ENCODE measurements at regions not wholly inside any gene's neighbourhood (a gene's known extent, or its start where the extent isn't known, plus 50 kb on each side); places are given as distances from the start of the nearest gene placed in this dataset.

GRCh38 chr5:164420161-164420560, 914.7 kb downstream of the MAT2B start:
- DNase-seq (ENCODE audit: extremely low spot score) = no peak
- WGBS = 94% methylated on average over 2 of the region's 2 CpGs
- H3K4me3 ChIP-seq (ENCODE audit: low read depth, low read length) = no peak overlapping the region
- H3K4me1 ChIP-seq (ENCODE audit: insufficient read depth) = no peaks in the 10 kb centered on the region
- no peak overlapping the region for H3K27ac ChIP-seq (ENCODE audit: low read depth)
- no peaks in the 10 kb centered on the region for H3K36me3 ChIP-seq (ENCODE audit: insufficient read depth)

GRCh38 chr5:164422400-164422799, 917.0 kb downstream of the MAT2B start:
- DNase-seq (ENCODE audit: extremely low spot score) = no peak

GRCh38 chr5:164431634-164432304, 926.4 kb downstream of the MAT2B start:
- 58% methylated on average over 4 of the region's 4 CpGs for WGBS
- Histone ChIP-seq H3K4me3 (ENCODE audit: low read depth, low read length) (no peak overlapping the region), H3K36me3 (ENCODE audit: insufficient read depth) (no peaks in the 10 kb centered on the region), H3K27ac (ENCODE audit: low read depth) (no peak overlapping the region), H3K4me1 (ENCODE audit: insufficient read depth) (no peaks in the 10 kb centered on the region)
- DNase-seq (ENCODE audit: extremely low spot score) = no peak

More at GRCh38 chr5:164422400-164422799, 917.0 kb downstream of the MAT2B start:
- H3K36me3 ChIP-seq (ENCODE audit: insufficient read depth) = no peaks in the 10 kb centered on the region
- H3K4me1 ChIP-seq (ENCODE audit: insufficient read depth) = no peaks in the 10 kb centered on the region
- no peak overlapping the region for H3K27ac ChIP-seq (ENCODE audit: low read depth)
- 64% methylated on average over 5 of the region's 5 CpGs for WGBS
- H3K4me3 ChIP-seq (ENCODE audit: low read depth, low read length) = no peak overlapping the region

- Histone ChIP-seq H3K4me1 (ENCODE audit: insufficient read depth) (no peaks in the 10 kb centered on the region), H3K4me3 (ENCODE audit: low read depth, low read length) (no peak overlapping the region), H3K27ac (ENCODE audit: low read depth) (no peak overlapping the region), H3K36me3 (ENCODE audit: insufficient read depth) (no peaks in the 10 kb centered on the region)
- WGBS = 81% methylated on average over 4 of the region's 4 CpGs
- no peak for DNase-seq (ENCODE audit: extremely low spot score)
These were observed 927.9 kb downstream of the MAT2B start for GRCh38 chr5:164433106-164433870.

- Histone ChIP-seq H3K4me3 (ENCODE audit: low read depth, low read length) (no peak overlapping the region), H3K27ac (ENCODE audit: low read depth) (no peak overlapping the region), H3K4me1 (ENCODE audit: insufficient read depth) (no peaks in the 10 kb centered on the region), H3K36me3 (ENCODE audit: insufficient read depth) (no peaks in the 10 kb centered on the region)
- 49% methylated on average over 3 of the region's 3 CpGs for WGBS
- DNase-seq (ENCODE audit: extremely low spot score) = no peak
These were observed 930.2 kb downstream of the MAT2B start for GRCh38 chr5:164435576-164435975.

- H3K36me3 ChIP-seq (ENCODE audit: insufficient read depth) = no peaks in the 10 kb centered on the region
- H3K4me3 ChIP-seq (ENCODE audit: low read depth, low read length) = no peak overlapping the region
- no peak overlapping the region for H3K27ac ChIP-seq (ENCODE audit: low read depth)
- no peak for DNase-seq (ENCODE audit: extremely low spot score)
- 51% methylated on average over 1 of the region's 1 CpG for WGBS
- no peaks in the 10 kb centered on the region for H3K4me1 ChIP-seq (ENCODE audit: insufficient read depth)
These were observed 934.4 kb downstream of the MAT2B start for GRCh38 chr5:164439799-164440198.

- no peak overlapping the region for H3K4me3 ChIP-seq (ENCODE audit: low read depth, low read length)
- H3K4me1 ChIP-seq (ENCODE audit: insufficient read depth) = no peaks in the 10 kb centered on the region
- no peak for DNase-seq (ENCODE audit: extremely low spot score)
- no peaks in the 10 kb centered on the region for H3K36me3 ChIP-seq (ENCODE audit: insufficient read depth)
- H3K27ac ChIP-seq (ENCODE audit: low read depth) = no peak overlapping the region
- WGBS = 93% methylated on average over 1 of the region's 1 CpG
These were observed 944.0 kb downstream of the MAT2B start for GRCh38 chr5:164449460-164449859.

GRCh38 chr5:164466033-164466432, 960.6 kb downstream of the MAT2B start:
- Histone ChIP-seq H3K4me3 (ENCODE audit: low read depth, low read length) (no peak overlapping the region), H3K27ac (ENCODE audit: low read depth) (no peak overlapping the region), H3K4me1 (ENCODE audit: insufficient read depth) (no peaks in the 10 kb centered on the region), H3K36me3 (ENCODE audit: insufficient read depth) (no peaks in the 10 kb centered on the region)
- DNase-seq (ENCODE audit: extremely low spot score) = no peak

GRCh38 chr5:164470312-164470711, 964.9 kb downstream of the MAT2B start:
- Histone ChIP-seq H3K27ac (ENCODE audit: low read depth) (no peak overlapping the region), H3K4me1 (ENCODE audit: insufficient read depth) (no peaks in the 10 kb centered on the region), H3K36me3 (ENCODE audit: insufficient read depth) (no peaks in the 10 kb centered on the region), H3K4me3 (ENCODE audit: low read depth, low read length) (no peak overlapping the region)
- no peak for DNase-seq (ENCODE audit: extremely low spot score)
- 85% methylated on average over 1 of the region's 1 CpG for whole genome bisulfite sequencing

- WGBS = 76% methylated on average over 1 of the region's 1 CpG
These were observed 966.7 kb downstream of the MAT2B start for GRCh38 chr5:164472165-164472564.

GRCh38 chr5:164475339-164475977, 970.0 kb downstream of the MAT2B start:
- H3K4me3 ChIP-seq (ENCODE audit: low read depth, low read length) = no peak overlapping the region
- 74% methylated on average over 3 of the region's 3 CpGs for WGBS
- H3K27ac ChIP-seq (ENCODE audit: low read depth) = no peak overlapping the region
- no peaks in the 10 kb centered on the region for H3K36me3 ChIP-seq (ENCODE audit: insufficient read depth)
- no peaks in the 10 kb centered on the region for H3K4me1 ChIP-seq (ENCODE audit: insufficient read depth)
- DNase-seq (ENCODE audit: extremely low spot score) = no peak

More at GRCh38 chr5:164472165-164472564, 966.7 kb downstream of the MAT2B start:
- H3K27ac ChIP-seq (ENCODE audit: low read depth) = no peak overlapping the region
- no peaks in the 10 kb centered on the region for H3K36me3 ChIP-seq (ENCODE audit: insufficient read depth)
- no peaks in the 10 kb centered on the region for H3K4me1 ChIP-seq (ENCODE audit: insufficient read depth)
- no peak overlapping the region for H3K4me3 ChIP-seq (ENCODE audit: low read depth, low read length)
- no peak for DNase-seq (ENCODE audit: extremely low spot score)

GRCh38 chr5:164481270-164481669, 975.9 kb downstream of the MAT2B start:
- Histone ChIP-seq H3K36me3 (ENCODE audit: insufficient read depth) (no peaks in the 10 kb centered on the region), H3K27ac (ENCODE audit: low read depth) (no peak overlapping the region), H3K4me1 (ENCODE audit: insufficient read depth) (no peaks in the 10 kb centered on the region), H3K4me3 (ENCODE audit: low read depth, low read length) (no peak overlapping the region)
- 91% methylated on average over 3 of the region's 3 CpGs for WGBS
- DNase-seq (ENCODE audit: extremely low spot score) = no peak

GRCh38 chr5:164482351-164482750, 976.9 kb downstream of the MAT2B start:
- Histone ChIP-seq H3K4me1 (ENCODE audit: insufficient read depth) (no peaks in the 10 kb centered on the region), H3K36me3 (ENCODE audit: insufficient read depth) (no peaks in the 10 kb centered on the region), H3K27ac (ENCODE audit: low read depth) (no peak overlapping the region), H3K4me3 (ENCODE audit: low read depth, low read length) (no peak overlapping the region)
- DNase-seq (ENCODE audit: extremely low spot score) = no peak
- WGBS = 68% methylated on average over 2 of the region's 2 CpGs

- H3K4me1 ChIP-seq (ENCODE audit: insufficient read depth) = no peaks in the 10 kb centered on the region
- H3K4me3 ChIP-seq (ENCODE audit: low read depth, low read length) = no peak overlapping the region
- no peak for DNase-seq (ENCODE audit: extremely low spot score)
- H3K27ac ChIP-seq (ENCODE audit: low read depth) = no peak overlapping the region
- 91% methylated on average over 1 of the region's 1 CpG for WGBS
- H3K36me3 ChIP-seq (ENCODE audit: insufficient read depth) = no peaks in the 10 kb centered on the region
These were observed 979.5 kb downstream of the MAT2B start for GRCh38 chr5:164484948-164485347.
